ENCODE measurements at regions not wholly inside any gene's neighbourhood (a gene's known extent, or its start where the extent isn't known, plus 50 kb on each side); places are given as distances from the start of the nearest gene placed in this dataset.
"Not testable (repeated sequence)": the region's sequence is repeated elsewhere in the genome, so short reads cannot be mapped to it uniquely, and the experiment has no call there.

- in situ Hi-C loops (cut with HindIII; ENCODE audit: low pct_ligation_motif_present, low pct_unique_long_range_greater_than_20kb, low sequenced_read_pairs): no loop called here
These were observed 184.4 kb downstream of the VEGFC start for GRCh38 chr4:176608346-176608745.

GRCh38 chr4:176610594-176610993 lies 182.1 kb downstream of the VEGFC start:
- in situ Hi-C loops (cut with HindIII; ENCODE audit: low pct_ligation_motif_present, low pct_unique_long_range_greater_than_20kb, low sequenced_read_pairs): no loop called here
- no peak for DNase-seq

More at GRCh38 chr4:176608346-176608745, 184.4 kb downstream of the VEGFC start:
- DNase-seq: no peak

DNA sequence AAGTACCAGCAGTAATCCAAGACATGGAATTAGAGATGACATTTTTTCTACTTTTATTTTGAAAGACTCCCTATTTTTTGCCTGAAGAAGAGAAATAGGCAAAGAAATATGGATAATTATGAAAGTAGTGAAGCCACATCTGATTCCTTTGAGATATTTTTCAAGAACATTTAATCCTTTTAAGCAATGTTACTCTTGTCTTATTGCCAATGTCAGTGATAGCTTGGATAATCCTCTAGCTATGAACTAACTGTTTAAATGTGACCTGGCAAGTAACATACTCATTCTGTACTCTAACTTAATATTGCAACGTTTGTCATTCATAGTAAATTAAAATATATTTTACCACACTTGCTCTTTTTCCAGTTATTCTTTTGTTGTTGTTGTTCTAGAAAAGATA lies 181.3 kb downstream of the VEGFC start:
- in situ Hi-C loops (cut with HindIII; ENCODE audit: low pct_ligation_motif_present, low pct_unique_long_range_greater_than_20kb, low sequenced_read_pairs): no loop called here
- no peak for DNase-seq

DNA sequence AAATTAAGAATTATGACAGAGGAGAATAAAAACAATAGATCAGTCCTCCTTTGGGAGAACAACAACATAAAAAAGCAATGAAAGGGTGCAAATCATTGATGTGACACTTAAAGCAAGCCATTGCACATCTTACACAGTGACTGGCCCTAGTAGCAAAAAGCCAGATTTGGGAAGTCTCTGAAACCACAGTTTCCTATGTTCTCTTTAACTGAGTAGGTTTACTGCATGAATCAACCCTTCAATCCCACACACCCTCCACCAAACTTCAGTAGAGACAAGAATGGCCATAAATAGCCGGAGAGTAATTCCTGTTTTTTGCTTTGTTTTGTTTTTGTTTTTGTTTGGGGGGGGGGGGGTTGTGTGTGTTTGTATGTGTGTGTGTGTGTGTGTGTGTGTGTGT lies 180.8 kb downstream of the VEGFC start:
- in situ Hi-C loops (cut with HindIII; ENCODE audit: low pct_ligation_motif_present, low pct_unique_long_range_greater_than_20kb, low sequenced_read_pairs): no loop called here
- DNase-seq: no peak

GRCh38 chr4:176614793-176615192 lies 177.9 kb downstream of the VEGFC start:
- no peak for DNase-seq
- in situ Hi-C loops (cut with HindIII; ENCODE audit: low pct_ligation_motif_present, low pct_unique_long_range_greater_than_20kb, low sequenced_read_pairs): no loop called here

DNA sequence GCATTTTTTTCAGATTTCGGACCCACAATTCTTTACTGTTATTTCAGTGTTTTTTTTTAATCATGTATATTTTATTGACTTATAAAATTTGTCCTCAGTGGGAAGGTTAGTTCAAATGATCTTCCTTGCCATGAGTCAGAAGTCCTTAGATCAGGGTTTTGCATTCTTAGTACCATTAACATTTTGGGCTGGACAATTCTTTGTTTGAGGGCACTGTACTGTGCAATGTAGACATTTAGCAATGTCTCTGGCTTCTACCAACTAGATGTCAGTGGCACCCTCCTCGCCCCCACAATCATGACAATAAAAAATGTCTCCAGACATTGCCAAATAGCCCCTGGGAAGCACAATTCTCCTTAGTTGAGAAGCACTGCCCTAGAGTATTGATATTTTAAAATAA lies 176.6 kb downstream of the VEGFC start:
- in situ Hi-C loops (cut with HindIII; ENCODE audit: low pct_ligation_motif_present, low pct_unique_long_range_greater_than_20kb, low sequenced_read_pairs): no loop called here

GRCh38 chr4:176618138-176618537 lies 174.6 kb downstream of the VEGFC start:
- in situ Hi-C loops (cut with HindIII; ENCODE audit: low pct_ligation_motif_present, low pct_unique_long_range_greater_than_20kb, low sequenced_read_pairs): no loop called here

More for the DNA sequence above, 176.6 kb downstream of the VEGFC start:
- DNase-seq: no peak

DNA sequence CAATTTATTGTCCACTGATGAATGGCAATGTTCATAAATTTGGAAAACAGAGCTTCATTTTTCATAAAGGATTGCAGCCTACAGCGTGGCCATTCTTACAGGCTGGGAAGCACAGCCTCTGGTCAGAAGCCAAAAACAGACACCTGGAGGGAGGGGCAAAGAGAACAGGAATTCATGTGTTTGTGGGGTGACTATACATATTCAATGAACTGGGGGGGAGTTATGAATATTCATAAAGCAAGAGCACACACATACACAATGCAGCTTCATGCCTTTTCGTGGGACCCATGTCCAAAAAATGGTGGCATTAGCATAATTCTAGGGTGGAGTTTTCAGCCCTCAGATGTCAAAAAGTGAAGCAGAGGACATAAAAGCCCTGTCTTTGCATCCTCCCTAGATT lies 173.3 kb downstream of the VEGFC start:
- no peak for DNase-seq
- in situ Hi-C loops (cut with HindIII; ENCODE audit: low pct_ligation_motif_present, low pct_unique_long_range_greater_than_20kb, low sequenced_read_pairs): no loop called here

More at GRCh38 chr4:176618138-176618537, 174.6 kb downstream of the VEGFC start:
- no peak for DNase-seq

GRCh38 chr4:176622251-176622948 lies 170.3 kb downstream of the VEGFC start:
- no peak for DNase-seq
- in situ Hi-C loops (cut with HindIII; ENCODE audit: low pct_ligation_motif_present, low pct_unique_long_range_greater_than_20kb, low sequenced_read_pairs): no loop called here

DNA sequence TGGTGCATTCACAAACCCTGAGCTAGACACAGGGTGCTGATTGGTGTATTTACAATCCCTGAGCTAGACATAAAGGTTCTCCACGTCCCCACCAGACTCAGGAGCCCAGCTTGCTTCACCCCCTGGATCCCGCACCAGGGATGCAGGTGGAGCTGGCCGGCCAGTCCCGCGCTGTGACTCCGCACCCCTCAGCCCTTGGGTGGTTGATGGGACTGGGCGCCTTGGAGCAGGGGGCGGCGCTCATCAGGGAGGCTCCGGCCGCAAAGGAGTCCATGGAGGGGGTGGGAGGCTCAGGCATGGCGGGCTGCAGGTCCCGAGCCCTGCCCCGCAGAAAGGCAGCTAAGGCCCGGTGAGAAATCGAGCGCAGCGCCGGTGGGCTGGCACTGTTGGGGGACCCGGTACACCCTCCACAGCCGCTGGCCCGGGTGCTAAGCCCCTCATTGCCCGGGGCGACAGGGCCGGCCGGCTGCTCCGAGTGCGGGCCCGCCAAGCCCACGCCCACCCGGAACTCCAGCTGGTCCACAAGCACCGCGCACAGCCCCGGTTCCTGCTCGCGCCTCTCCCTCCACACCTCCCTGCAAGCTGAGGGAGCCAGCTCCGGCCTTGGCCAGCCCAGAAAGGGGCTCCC lies 167.6 kb downstream of the VEGFC start:
- in situ Hi-C loops (cut with HindIII; ENCODE audit: low pct_ligation_motif_present, low pct_unique_long_range_greater_than_20kb, low sequenced_read_pairs); DNase-seq: not testable (repeated sequence)

- no peak for DNase-seq
- in situ Hi-C loops (cut with HindIII; ENCODE audit: low pct_ligation_motif_present, low pct_unique_long_range_greater_than_20kb, low sequenced_read_pairs): no loop called here
These were observed 164.8 kb downstream of the VEGFC start for GRCh38 chr4:176627916-176628315.

- no peak for DNase-seq
- in situ Hi-C loops (cut with HindIII; ENCODE audit: low pct_ligation_motif_present, low pct_unique_long_range_greater_than_20kb, low sequenced_read_pairs): no loop called here
These were observed 161.1 kb downstream of the VEGFC start for GRCh38 chr4:176631611-176632010.
